RWPE2 (cell line): ENCODE measurements at regions not wholly inside any gene's neighbourhood (a gene's known extent, or its start where the extent isn't known, plus 50 kb on each side); places are given as distances from the start of the nearest gene placed in this dataset.

Experiments used
- ATAC-seq: fragments of 200-7000 bp; cut with Tn5 transposase; 3 replicates; pipeline ENCODE4 v1.9.1; 2021; ENCODE audit warnings: low read depth
- DNase-seq: peaks from one replicate; pipeline ENCODE4 v3.0.0-alpha.2; 2020; ENCODE audit warnings: low spot score
- H3K27ac ChIP-seq: fragments of 450-650 bp; 2 replicates; pipeline ENCODE4 v1.5.1; 2017; ENCODE audit warnings: mild to moderate bottlenecking; ENCODE audit not compliant: poor library complexity, severe bottlenecking
- H3K27me3 ChIP-seq: fragments of 250-450 bp; sonication (Bioruptor Pico); 2 replicates; pipeline ENCODE4 v1.5.1; 2021; ENCODE audit warnings: mild to moderate bottlenecking, moderate library complexity; ENCODE audit not compliant: insufficient read depth, poor library complexity, severe bottlenecking
- H3K36me3 ChIP-seq: fragments of 250-450 bp; sonication (Bioruptor Pico); 2 replicates; pipeline ENCODE4 v1.5.1; 2020; ENCODE audit warnings: low read depth, mild to moderate bottlenecking, moderate library complexity
- H3K4me1 ChIP-seq: fragments of 250-450 bp; sonication (Bioruptor Pico); 2 replicates; pipeline ENCODE4 v1.5.1; 2021; ENCODE audit warnings: mild to moderate bottlenecking, moderate library complexity; ENCODE audit not compliant: insufficient read depth, poor library complexity, severe bottlenecking
- H3K4me3 ChIP-seq: fragments of 250-450 bp; sonication (Bioruptor Pico); 2 replicates; pipeline ENCODE4 v1.5.1; 2021; ENCODE audit warnings: mild to moderate bottlenecking, moderate library complexity; ENCODE audit not compliant: severe bottlenecking
- H3K9me3 ChIP-seq: fragments of 250-450 bp; sonication (Bioruptor Pico); 2 replicates; pipeline ENCODE4 v1.5.1; 2021; ENCODE audit warnings: mild to moderate bottlenecking, moderate library complexity; ENCODE audit not compliant: severe bottlenecking
- TF ChIP-seq, protein P1 (sequence below): fragments of 450-650 bp; IDR thresholded peaks from one replicate; pipeline ENCODE4 v1.5.1; 2017; ENCODE audit warnings: mild to moderate bottlenecking, moderate library complexity; ENCODE audit not compliant: poor library complexity, severe bottlenecking

- H3K4me3 ChIP-seq = no peak overlapping the region
- H3K27me3 ChIP-seq = no peaks in the 10 kb centered on the region
- DNase-seq = no peak
- peak overlapping the region; percentile 81 for H3K27ac ChIP-seq
- peaks cover 21% of the 10 kb centered on the region for H3K4me1 ChIP-seq
- H3K36me3 ChIP-seq = no peaks in the 10 kb centered on the region
- TF ChIP-seq, protein P1, sequence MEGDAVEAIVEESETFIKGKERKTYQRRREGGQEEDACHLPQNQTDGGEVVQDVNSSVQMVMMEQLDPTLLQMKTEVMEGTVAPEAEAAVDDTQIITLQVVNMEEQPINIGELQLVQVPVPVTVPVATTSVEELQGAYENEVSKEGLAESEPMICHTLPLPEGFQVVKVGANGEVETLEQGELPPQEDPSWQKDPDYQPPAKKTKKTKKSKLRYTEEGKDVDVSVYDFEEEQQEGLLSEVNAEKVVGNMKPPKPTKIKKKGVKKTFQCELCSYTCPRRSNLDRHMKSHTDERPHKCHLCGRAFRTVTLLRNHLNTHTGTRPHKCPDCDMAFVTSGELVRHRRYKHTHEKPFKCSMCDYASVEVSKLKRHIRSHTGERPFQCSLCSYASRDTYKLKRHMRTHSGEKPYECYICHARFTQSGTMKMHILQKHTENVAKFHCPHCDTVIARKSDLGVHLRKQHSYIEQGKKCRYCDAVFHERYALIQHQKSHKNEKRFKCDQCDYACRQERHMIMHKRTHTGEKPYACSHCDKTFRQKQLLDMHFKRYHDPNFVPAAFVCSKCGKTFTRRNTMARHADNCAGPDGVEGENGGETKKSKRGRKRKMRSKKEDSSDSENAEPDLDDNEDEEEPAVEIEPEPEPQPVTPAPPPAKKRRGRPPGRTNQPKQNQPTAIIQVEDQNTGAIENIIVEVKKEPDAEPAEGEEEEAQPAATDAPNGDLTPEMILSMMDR = no peak
- no peaks in the 10 kb centered on the region for H3K9me3 ChIP-seq
- ATAC-seq = no peak
Measured at GRCh38 chr3:177345973-177346503, 148.8 kb upstream of the TBL1XR1 start.

GRCh38 chr3:177346878-177347277, 149.6 kb upstream of the TBL1XR1 start:
- TF ChIP-seq, protein P1 = no peak
- H3K9me3 ChIP-seq = no peaks in the 10 kb centered on the region
- H3K36me3 ChIP-seq = no peaks in the 10 kb centered on the region
- DNase-seq (no peak), ATAC-seq (no peak)
- no peaks in the 10 kb centered on the region for H3K27me3 ChIP-seq
- H3K27ac ChIP-seq = peak overlapping the region; percentile 81
- H3K4me1 ChIP-seq = peaks cover 21% of the 10 kb centered on the region
- H3K4me3 ChIP-seq = no peak overlapping the region

GRCh38 chr3:177347611-177348010, 150.3 kb upstream of the TBL1XR1 start:
- no peak for DNase-seq
- ATAC-seq = no peak
- Histone ChIP-seq H3K27me3 (no peaks in the 10 kb centered on the region), H3K36me3 (no peaks in the 10 kb centered on the region), H3K9me3 (no peaks in the 10 kb centered on the region), H3K4me1 (peaks cover 21% of the 10 kb centered on the region), H3K4me3 (no peak overlapping the region), H3K27ac (no peak overlapping the region)
- TF ChIP-seq, protein P1 = no peak

- DNase-seq (no peak), ATAC-seq (no peak)
- Histone ChIP-seq H3K27me3 (no peaks in the 10 kb centered on the region), H3K9me3 (no peaks in the 10 kb centered on the region), H3K4me3 (no peak overlapping the region), H3K4me1 (peaks cover 21% of the 10 kb centered on the region), H3K36me3 (no peaks in the 10 kb centered on the region), H3K27ac (no peak overlapping the region)
- TF ChIP-seq, protein P1 = no peak
Measured at GRCh38 chr3:177348974-177349373, 151.7 kb upstream of the TBL1XR1 start.

GRCh38 chr3:177349384-177349783, 152.1 kb upstream of the TBL1XR1 start:
- Histone ChIP-seq H3K36me3 (no peaks in the 10 kb centered on the region), H3K27me3 (no peaks in the 10 kb centered on the region), H3K27ac (no peak overlapping the region), H3K4me3 (no peak overlapping the region), H3K9me3 (no peaks in the 10 kb centered on the region), H3K4me1 (peaks cover 21% of the 10 kb centered on the region)
- TF ChIP-seq, protein P1 = no peak
- DNase-seq (no peak), ATAC-seq (no peak)
